Adipose tissue (tissue), 3 donors: ENCODE measurements at regions not wholly inside any gene's neighbourhood (a gene's known extent, or its start where the extent isn't known, plus 50 kb on each side); places are given as distances from the start of the nearest gene placed in this dataset.
"Not testable (repeated sequence)": the region's sequence is repeated elsewhere in the genome, so short reads cannot be mapped to it uniquely, and the experiment has no call there.

Experiments used
- H3K27ac ChIP-seq: one replicate; pipeline ENCODE4 v1.5.1; 2013; ENCODE audit warnings: low read depth, low read length
- WGBS, 3 donors: extraction: QIAGEN DNeasy Blood & Tissue Kit; methylation state at CpG; one replicate each; pipeline ENCODE4 v1.1.7; 2013; 5-methylcytosine and 5-hydroxymethylcytosine counted together
- donor health status: healthy with polysubstance abuse.
- donor health status: Bipolar disorder and iron deficiency.
- donor health status: healthy.

DNA sequence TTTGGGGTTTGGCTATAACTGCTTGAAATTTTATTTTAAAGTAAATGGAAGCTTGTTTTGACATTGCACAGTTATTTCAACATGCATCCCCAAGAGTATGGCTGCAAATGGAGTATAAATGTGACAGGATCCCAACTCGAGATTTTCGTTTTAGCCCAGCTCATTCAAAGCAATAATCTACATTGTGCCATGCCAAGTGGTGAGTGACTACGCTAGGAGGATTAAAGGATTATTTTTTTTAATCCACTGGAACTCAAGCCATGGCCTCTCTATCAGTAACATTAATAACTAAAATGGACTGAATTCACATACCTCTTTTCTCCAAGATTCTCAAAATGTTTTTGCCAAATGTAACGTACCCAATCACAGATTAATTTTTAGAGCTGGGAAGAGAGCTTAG is 60.6 kb upstream of the AUTS2 start:
- H3K27ac ChIP-seq: no peak overlapping the region
- 70 to 79% (median 72%) methylated on average over 4 of the region's 4 CpGs for WGBS, 3 donors

DNA sequence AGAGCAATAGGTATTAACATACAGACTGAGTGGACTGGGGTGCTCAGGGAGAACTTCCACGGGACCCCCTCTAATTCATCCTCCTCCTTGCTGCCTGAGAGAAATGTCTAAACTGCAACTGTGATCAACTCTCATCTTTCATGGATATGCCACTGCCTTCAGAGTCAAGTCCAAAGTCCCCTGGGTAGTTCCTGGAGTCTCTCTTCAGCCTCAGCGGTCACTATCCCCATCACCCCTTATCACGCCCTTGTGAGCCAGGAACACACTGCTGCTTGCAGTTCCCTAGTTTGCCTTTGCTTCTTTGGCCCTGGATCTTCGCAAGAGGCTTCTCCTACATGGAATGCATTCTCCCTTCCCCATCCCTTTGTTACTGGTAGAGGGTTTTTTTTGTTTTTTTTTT is 58.7 kb upstream of the AUTS2 start:
- WGBS, 3 donors: 67 to 93% (median 90%) methylated on average over 4 of the region's 4 CpGs
- H3K27ac ChIP-seq: no peak overlapping the region

DNA sequence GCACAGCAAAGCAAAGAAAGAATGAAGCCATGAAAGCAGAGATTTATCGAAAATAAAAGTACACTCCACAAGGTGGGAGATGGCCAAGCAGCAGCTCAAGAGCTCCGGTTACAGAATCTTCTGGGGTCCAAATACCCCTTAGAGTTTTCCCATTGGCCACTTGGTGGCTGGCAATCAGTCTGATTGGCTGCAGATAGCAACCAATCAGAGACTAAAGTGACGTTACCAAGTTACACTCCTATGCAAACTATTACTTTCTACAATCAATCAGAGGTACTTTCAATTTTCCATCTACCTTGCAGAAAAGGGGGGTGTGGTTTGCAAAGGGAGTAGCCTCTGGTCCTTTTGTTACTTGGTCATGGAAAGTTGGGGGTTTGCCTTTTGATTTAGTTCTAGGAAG is 58.0 kb upstream of the AUTS2 start:
- 80 to 90% (median 83%) methylated on average over 3 of the region's 3 CpGs for WGBS, 3 donors
- no peak overlapping the region for H3K27ac ChIP-seq

DNA sequence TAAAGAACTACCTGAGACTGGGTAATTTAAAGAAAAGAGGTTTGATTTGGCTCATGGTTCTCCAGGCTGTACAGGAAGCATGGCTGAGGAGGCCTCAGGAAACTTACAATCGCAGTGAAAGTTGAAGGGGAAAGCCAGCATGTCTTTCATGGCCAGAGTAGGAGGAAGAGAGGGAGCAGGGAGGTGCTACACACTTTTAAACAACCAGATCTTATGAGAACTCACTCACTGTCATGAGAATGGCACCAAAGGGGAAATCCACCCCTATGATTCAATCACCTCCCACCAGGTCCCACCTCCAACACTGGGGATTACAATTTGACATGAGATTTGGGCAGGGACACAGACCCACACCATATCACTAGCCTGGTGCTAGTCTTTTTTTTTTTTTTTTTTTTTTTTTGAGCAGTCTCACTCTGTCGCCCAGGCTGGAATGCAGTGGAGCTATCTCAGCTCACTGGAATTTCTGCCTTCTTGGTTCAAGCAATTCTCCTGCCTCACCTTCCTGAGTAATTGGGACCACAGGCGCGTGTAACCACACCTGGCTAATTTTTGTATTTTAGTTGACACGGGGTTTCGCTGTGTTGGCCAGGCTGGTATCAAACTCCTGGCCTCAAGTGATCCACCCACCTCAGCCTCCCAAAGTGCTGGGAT is 56.4 kb upstream of the AUTS2 start:
- WGBS, 3 donors: 82 to 91% (median 85%) methylated on average over 6 of the region's 6 CpGs
- not testable (repeated sequence) for H3K27ac ChIP-seq

DNA sequence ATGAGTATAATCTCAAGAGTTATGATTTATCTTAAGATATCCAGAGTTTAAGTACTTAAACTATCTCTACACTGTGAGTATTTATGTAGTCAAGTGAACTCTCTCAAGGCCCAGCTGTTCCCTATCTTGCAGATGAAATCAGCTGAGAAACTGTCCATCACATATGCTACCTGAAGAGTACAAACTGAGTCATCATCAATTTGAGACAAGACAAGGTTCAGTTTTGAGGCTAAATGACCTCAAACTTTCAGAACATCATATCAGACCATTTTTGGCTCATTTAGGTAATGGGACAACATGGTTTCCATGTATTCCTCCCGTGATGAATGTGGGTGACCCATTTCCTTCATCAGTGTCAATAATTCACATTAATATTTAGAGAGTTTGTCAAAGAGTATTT is 53.1 kb upstream of the AUTS2 start:
- WGBS, 3 donors: 66 to 95% (median 85%) methylated on average over 1 of the region's 1 CpG
- no peak overlapping the region for H3K27ac ChIP-seq
